Right ventricle myocardium superior (tissue), 1 donor: ENCODE measurements at regions not wholly inside any gene's neighbourhood (a gene's known extent, or its start where the extent isn't known, plus 50 kb on each side); places are given as distances from the start of the nearest gene placed in this dataset.
"Not testable (repeated sequence)": the region's sequence is repeated elsewhere in the genome, so short reads cannot be mapped to it uniquely, and the experiment has no call there.

Experiments
- ATAC-seq: fragments of 200-7000 bp; cut with Tn5 transposase; one replicate; pipeline ENCODE4 v1.9.1; 2020; ENCODE audit warnings: mild to moderate bottlenecking; ENCODE audit not compliant: poor library complexity
- DNase-seq: peaks from one replicate; pipeline ENCODE4 v3.0.0-alpha.2; 2020
- intact Hi-C: fragments of 100-400 bp; cut with DNase I; formaldehyde crosslinking; loops from one replicate; pipeline ENCODE4 v1.11.2; 2022
- donor health status: DM: no; HTN: yes; CAD: no; lungs with severe emphysema.

DNA sequence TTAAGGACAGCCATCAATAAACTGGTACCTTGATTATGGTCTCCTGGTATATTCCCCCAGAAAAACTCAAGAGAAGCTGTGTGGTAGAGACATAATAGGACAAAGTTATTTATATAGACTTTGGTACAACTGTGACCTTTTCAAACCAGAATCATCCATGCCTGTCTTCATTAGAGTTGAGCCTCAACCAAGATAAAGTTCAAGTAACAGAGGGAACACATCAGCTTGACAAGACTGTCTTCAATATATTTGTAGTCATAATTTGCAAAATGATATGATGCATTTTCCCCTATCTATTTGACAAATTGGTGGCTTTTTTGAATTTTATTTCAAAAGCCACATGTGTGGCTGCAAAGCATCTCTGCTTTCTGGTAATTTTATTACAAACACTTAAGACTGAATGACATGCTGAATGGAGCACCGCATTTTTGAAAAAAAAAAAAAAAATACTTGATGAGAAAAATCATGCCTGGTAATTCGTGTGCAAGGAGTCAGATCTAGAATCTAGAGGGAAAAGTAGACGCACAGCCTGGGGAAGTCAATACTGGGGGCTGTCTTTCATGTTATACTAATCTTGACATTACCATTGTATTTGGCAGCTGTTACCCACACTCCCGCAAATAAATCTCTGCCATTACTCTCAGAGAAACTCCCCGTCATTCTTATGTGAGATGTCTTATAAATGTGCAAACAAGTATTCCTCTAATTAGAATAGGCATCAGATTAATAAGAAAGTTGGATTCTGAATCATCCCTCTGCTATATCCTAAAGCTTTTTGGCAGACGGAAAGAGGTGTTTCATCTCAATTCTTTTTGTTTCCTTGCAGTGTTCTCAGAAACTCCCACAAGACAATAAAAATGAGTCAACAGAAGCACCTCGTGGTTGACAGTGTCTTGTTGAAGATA, 554.8 kb upstream of the CBLB start:
- no peak for DNase-seq
- no peak for ATAC-seq
- intact Hi-C loops, result no loop called here

GRCh38 chr3:106425026-106425425, 556.2 kb upstream of the CBLB start:
- no peak for DNase-seq
- no peak for ATAC-seq
- intact Hi-C loops, result no loop called here

- DNase-seq (no peak), ATAC-seq (no peak)
- intact Hi-C loops, result no loop called here
Measured at GRCh38 chr3:106425916-106426315, 557.1 kb upstream of the CBLB start.

DNA sequence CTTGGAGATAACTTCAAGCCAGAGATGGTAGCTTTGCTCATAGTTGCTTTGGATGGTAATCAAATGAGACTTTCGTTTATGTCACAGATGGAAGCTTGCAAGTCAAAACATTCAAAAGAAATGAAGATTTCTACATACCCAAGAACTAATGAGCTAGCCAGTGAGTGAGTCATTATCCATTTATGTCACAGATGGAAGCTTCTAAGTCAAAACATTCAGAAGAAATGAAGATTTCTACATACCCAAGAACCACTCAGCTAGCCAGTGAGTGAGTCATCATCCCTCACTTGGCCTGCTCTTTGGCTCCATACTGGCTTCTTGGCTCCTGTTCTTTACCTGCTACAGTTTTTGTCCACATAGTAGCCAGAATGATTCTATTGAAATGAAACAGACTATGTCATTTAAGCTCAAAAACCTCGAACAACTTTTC, 559.8 kb upstream of the CBLB start:
- intact Hi-C loops, result no loop called here
- ATAC-seq (peak; percentile 92), DNase-seq (peak; percentile 44)

DNA sequence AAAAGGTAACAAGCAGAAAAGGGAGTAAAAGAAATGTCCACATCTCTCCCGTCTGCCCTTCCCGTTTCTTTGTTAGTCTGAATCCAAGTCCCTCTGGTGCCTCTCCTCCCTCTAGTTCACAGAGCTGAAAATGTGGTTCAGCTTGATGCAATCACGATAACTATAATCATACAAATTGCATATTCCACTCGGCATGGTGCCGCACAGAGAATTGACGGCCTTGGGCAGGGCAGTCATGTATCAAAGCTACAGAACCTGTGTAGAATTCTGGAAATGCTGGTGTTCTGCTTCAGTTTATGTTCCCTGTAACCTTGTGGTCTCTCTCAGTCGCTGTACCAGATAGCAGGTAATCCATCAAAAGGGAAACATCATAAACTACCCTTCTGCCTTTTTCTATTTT, 562.9 kb upstream of the CBLB start:
- intact Hi-C loops, result no loop called here
- ATAC-seq, result no peak

DNA sequence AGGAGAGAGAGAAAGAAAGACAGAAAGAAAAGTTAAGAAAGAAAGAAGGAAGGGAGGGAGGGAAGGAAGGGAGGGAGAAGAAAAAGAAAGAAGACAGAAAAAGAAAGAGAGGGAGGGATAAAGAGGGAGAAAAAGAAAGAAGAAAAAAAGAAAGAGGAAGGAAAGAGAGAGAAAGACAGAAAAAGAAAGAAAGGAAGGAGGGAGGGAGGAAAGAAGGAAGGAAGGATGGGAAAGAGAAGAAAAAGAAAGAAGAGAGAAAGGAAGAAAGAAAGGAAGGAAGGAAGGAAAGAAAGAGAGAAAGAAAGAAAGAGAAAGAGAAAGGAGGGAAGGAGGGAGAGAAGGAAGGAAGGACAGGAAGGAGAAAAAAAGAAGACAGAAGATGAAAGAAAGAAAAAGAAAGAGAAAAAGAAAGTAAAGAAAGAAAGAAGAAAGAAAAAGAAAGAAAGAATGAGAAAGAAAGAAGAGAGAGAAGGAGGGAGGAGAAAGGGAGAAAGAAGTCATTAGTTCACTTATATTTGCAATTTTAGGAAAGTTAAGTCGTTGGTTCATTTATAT, 567.2 kb upstream of the CBLB start:
- intact Hi-C loops, result no loop called here
- DNase-seq (no peak), ATAC-seq (no peak)

More for the DNA sequence above, 562.9 kb upstream of the CBLB start:
- no peak for DNase-seq

DNA sequence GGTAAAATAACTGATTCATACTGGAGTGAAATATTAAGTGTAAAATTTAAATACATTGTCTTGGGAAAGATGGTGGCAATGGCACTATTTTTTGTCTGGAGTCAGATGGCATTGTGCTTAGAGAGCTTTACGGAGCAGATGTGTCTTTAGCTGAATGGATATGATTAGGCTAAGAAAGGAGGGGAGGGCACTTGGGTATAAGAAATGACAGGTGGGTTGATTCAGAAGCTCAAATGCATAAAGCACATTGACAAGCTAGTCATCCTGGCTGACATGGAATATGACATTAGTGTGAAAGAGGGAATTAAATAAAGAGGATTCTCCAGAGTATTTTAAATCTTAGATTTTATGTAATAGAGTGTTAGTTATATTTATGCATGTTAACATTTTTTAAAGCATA, 570.1 kb upstream of the CBLB start:
- intact Hi-C loops, result no loop called here
- ATAC-seq (no peak), DNase-seq (no peak)

DNA sequence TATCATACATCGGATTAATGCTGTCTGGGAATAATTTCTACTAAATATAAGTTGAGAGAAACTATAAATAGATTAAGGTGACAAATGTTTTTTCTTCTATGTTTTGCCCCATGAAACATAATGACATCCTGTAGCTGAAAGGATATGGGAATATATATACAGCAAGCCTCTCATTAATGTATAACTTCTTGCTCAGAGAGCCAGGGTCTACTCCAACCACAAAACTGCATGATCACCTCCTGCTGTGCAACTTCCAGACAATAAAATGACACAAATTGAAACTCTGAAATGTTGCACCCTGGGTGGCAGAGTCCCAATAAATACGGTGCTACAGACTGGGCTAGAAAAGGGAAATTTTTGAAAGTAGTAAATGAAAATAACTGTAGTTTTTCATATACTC, 571.9 kb upstream of the CBLB start:
- ATAC-seq (no peak), DNase-seq (no peak)
- intact Hi-C loops, result no loop called here

- DNase-seq (no peak), ATAC-seq (no peak)
- intact Hi-C loops, result no loop called here
Measured at GRCh38 chr3:106446271-106446670, 577.5 kb upstream of the CBLB start.

DNA sequence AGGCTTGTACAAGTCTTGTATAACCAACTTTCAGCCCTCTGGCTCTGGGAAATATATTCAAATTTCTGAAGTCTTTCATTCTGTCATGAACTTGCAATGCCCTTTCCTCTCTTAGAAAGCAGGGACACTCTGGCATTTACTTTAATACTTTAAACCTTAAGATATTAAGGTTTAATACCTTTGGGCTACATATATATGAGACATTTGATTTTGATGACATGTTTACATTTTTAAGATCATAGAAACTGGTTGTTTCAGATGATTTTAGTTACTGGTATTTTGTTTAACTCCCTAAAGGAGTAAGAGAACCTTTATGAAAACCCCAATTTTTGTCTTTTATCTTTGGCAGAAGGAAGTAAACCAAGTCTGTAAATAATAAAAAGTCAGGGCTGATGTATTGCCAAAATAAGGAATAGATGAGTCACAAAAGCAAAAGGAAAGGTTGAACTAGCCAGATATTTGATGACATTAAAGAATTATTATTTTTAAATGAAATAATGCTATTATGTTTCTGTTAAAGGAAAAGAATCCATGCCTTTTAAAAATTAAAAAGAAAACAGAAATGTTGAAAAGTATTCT, 579.0 kb upstream of the CBLB start:
- no peak for DNase-seq
- intact Hi-C loops, result no loop called here
- ATAC-seq, result no peak

DNA sequence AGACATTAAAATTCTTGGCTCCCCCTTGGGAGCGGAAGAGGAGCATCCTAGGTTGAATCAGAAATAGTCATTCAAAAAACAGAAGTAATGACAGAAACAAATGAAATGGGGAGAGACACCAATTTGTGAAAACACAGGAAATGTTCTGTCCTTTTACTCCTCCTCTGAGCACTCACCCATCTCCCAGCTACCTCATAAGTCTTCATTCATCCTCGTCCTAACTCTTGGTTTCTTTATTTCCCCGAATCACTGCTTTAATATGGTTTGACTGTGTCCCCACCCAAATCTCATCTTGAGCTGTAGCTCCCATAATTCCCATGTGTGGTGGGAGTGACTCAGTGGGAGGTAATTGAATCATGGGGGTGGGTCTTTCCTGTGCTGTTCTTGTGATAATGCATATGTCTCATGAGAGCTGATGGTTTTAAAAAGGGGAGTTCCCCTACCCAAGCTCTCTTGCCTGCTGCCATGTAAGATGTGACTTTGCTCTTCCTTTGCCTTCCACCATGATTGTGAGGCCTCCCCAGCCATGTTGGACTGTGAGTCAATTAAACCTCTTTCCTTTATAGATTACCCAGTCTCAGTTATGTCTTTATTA, 579.7 kb upstream of the CBLB start:
- DNase-seq, ATAC-seq, intact Hi-C loops: not testable (repeated sequence)

GRCh38 chr3:106452096-106452495, 583.3 kb upstream of the CBLB start:
- ATAC-seq, result no peak
- no peak for DNase-seq
- intact Hi-C loops, result no loop called here

GRCh38 chr3:106454497-106454896, 585.7 kb upstream of the CBLB start:
- intact Hi-C loops, result no loop called here
- ATAC-seq, result no peak
- no peak for DNase-seq

DNA sequence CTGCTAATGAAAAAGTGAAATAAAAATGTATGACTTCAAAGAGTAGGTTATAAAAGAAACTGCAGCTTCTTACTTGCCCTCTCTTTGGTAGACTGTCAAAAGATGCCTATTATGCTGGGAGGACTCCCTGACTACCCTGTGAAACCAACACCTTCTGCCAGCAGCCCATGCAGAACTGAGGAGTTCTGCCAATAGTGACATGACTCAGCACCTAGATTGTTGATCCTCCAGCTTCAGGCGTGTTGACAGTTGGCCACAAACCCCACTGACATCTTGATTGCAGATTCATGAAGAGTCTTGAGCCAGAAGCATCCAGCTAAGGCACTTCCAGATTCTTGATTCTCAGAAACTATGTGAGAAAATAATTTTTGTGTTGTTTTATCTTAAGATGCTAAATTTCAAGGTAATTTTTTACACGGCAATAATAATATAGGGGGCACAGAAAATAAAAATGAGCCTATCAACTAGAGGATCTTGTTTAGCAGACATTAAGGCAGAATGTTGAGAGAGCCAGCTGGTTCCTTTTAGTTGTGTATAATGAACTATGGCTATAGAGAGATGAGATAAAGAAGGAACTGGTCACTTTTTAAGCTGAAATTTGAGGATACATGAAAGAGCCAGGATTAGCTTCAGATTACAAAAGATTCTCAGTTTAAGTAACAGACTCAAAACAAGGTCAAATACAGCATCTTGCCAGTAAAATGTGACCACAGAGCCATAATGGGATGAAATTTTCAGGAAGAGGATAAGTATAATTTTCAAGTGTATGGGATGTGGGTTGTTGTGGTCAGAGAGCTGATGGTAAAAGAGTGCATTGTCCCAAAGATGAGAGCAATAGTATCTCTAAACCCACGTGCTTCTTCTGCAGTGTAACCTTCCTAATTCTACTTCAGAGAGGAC, 588.7 kb upstream of the CBLB start:
- ATAC-seq (peak; percentile 94), DNase-seq (no peak)
- intact Hi-C loops, result no loop called here

- intact Hi-C loops, result no loop called here
- DNase-seq (no peak), ATAC-seq (no peak)
Measured at GRCh38 chr3:106458952-106459351, 590.1 kb upstream of the CBLB start.

DNA sequence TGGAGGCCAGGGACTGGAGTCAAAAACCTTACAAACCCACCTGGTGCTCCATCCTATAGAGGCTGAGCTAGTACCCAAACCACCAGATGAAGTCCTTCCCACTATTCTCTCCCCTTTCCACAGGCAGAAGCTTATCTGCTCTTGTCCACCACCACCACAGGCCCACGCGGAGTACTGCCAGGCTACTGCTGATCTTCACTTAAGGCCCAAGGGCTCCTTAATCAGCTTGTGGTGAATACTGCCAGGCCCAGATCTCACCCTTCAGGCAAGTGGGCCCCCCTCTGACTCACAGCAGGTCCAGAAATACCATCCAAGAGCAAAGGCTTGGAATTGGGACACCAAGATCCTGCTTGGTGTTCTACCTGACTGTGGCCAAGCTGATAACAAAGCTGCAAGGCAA, 598.1 kb upstream of the CBLB start:
- ATAC-seq (no peak), DNase-seq (no peak)
- intact Hi-C loops, result no loop called here

DNA sequence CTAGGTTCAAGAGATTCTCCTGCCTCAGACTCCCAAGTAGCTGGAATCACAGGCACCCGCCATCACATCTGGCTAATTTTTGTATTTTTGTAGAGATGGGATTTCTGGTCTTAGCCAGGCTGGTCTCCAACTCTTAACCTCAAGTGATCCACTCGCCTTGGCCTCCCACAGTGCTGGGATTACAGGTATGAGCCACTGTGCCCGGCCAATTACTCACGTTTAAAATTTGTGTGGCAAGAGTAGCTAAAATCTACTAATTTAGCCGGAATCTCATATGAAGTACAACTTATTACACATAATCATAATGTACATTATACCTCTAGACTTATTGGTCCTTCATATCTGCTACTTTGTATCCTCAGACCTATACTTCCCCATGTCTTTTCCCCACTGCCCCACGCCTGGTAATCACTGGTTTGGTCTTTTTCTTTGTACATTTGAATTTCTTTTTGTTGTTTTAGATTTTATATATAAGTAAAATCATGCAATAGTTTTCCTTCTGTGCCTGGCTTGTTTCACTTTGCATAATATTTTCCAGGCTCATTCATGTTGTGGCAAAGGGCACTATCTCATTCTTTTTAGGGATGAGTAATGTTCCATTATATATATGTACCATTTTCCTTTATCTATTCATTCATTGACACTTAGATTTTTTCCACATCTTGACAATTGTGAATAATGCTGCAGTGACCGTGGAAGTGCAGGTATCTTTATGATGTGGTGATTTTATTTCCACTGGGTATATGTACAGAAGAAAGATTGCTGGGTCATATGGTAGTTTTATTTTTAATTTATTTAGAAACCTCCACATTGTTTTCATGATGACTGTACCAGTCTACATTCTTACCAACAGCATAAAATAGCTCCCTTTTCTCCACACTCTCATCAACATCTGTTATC, 605.0 kb upstream of the CBLB start:
- ATAC-seq, result no peak
- intact Hi-C loops, result no loop called here
- no peak for DNase-seq

GRCh38 chr3:106482451-106482850, 613.6 kb upstream of the CBLB start:
- DNase-seq (no peak), ATAC-seq (no peak)
- intact Hi-C loops, result no loop called here
